H9 (cell line): ENCODE measurements at regions not wholly inside any gene's neighbourhood (a gene's known extent, or its start where the extent isn't known, plus 50 kb on each side); places are given as distances from the start of the nearest gene placed in this dataset.

Source experiments
- DNase-seq: peaks from one replicate; pipeline ENCODE4 v3.0.0-alpha.2; 2017
- H2AFZ ChIP-seq: one replicate; pipeline ENCODE4 v1.6.1; 2013; ENCODE audit warnings: mild to moderate bottlenecking, low read length, control low read depth, moderate library complexity
- H2AK5ac ChIP-seq: 2 replicates; pipeline ENCODE4 v1.6.1; 2013; ENCODE audit warnings: low read length, control low read depth, mixed read lengths; ENCODE audit not compliant: insufficient read length
- H2BK120ac ChIP-seq: one replicate; pipeline ENCODE4 v1.6.1; 2013; ENCODE audit warnings: low read depth, mild to moderate bottlenecking, low read length, control low read depth, inconsistent platforms; ENCODE audit not compliant: poor library complexity, severe bottlenecking
- H2BK12ac ChIP-seq: 2 replicates; pipeline ENCODE4 v1.6.1; 2013; ENCODE audit warnings: low read length, control low read depth, mixed read lengths, low read depth; ENCODE audit not compliant: insufficient read length
- H2BK15ac ChIP-seq: 2 replicates; pipeline ENCODE4 v1.6.1; 2013; ENCODE audit warnings: low read depth, low read length, control low read depth
- H2BK20ac ChIP-seq: one replicate; pipeline ENCODE4 v1.6.1; 2013; ENCODE audit warnings: low read depth, mild to moderate bottlenecking, low read length, control low read depth, inconsistent platforms; ENCODE audit not compliant: poor library complexity, severe bottlenecking
- H2BK5ac ChIP-seq: 2 replicates; pipeline ENCODE4 v1.6.1; 2013; ENCODE audit warnings: low read length, control low read depth, mixed read lengths; ENCODE audit not compliant: insufficient read length
- H3K14ac ChIP-seq: 2 replicates; pipeline ENCODE4 v1.6.1; 2013; ENCODE audit warnings: low read length, control low read depth; ENCODE audit not compliant: insufficient read depth
- H3K18ac ChIP-seq: 2 replicates; pipeline ENCODE4 v1.6.1; 2013; ENCODE audit warnings: low read depth, mild to moderate bottlenecking, mixed read lengths, low read length, control low read depth; ENCODE audit not compliant: insufficient read length
- H3K23ac ChIP-seq: 2 replicates; pipeline ENCODE4 v1.6.1; 2013; ENCODE audit warnings: low read length, control low read depth, mixed read lengths, low read depth; ENCODE audit not compliant: insufficient read length
- H3K23me2 ChIP-seq: 2 replicates; pipeline ENCODE4 v1.6.1; 2013; ENCODE audit warnings: low read depth, mild to moderate bottlenecking, mixed read lengths, low read length, control low read depth; ENCODE audit not compliant: insufficient read length, poor library complexity, severe bottlenecking
- H3K27ac ChIP-seq: 2 replicates; pipeline ENCODE4 v1.5.1; 2013; ENCODE audit warnings: low read length, control low read depth, mixed read lengths, low read depth; ENCODE audit not compliant: insufficient read length
- H3K27me3 ChIP-seq: 2 replicates; pipeline ENCODE4 v1.6.1; 2013; ENCODE audit warnings: low read length, control low read depth, inconsistent platforms; ENCODE audit not compliant: insufficient read depth
- H3K4ac ChIP-seq: 2 replicates; pipeline ENCODE4 v1.6.1; 2013; ENCODE audit warnings: low read depth, mild to moderate bottlenecking, control low read depth, inconsistent platforms, low read length, moderate library complexity
- H3K4me1 ChIP-seq: 2 replicates; pipeline ENCODE4 v1.6.1; 2013; ENCODE audit warnings: low read length, control low read depth, inconsistent platforms; ENCODE audit not compliant: insufficient read depth
- H3K4me2 ChIP-seq: 2 replicates; pipeline ENCODE4 v1.6.1; 2013; ENCODE audit warnings: low read length, control low read depth, mixed read lengths; ENCODE audit not compliant: insufficient read length, insufficient read depth
- H3K56ac ChIP-seq: 2 replicates; pipeline ENCODE4 v1.6.1; 2013; ENCODE audit warnings: low read depth, mild to moderate bottlenecking, mixed read lengths, low read length, control low read depth; ENCODE audit not compliant: insufficient read length
- H3K79me1 ChIP-seq: 2 replicates; pipeline ENCODE4 v1.6.1; 2013; ENCODE audit warnings: low read depth, mild to moderate bottlenecking, moderate library complexity, low read length, control low read depth, inconsistent platforms; ENCODE audit not compliant: insufficient read depth, poor library complexity, severe bottlenecking
- H3K79me2 ChIP-seq: 2 replicates; pipeline ENCODE4 v1.6.1; 2013; ENCODE audit warnings: low read length, control low read depth, inconsistent platforms; ENCODE audit not compliant: insufficient read depth
- H3K9ac ChIP-seq: 2 replicates; pipeline ENCODE4 v1.6.1; 2013; ENCODE audit warnings: low read length, control low read depth, mixed read lengths; ENCODE audit not compliant: insufficient read length; ENCODE audit errors: extremely low read depth
- H3K9me3 ChIP-seq: one replicate; pipeline ENCODE4 v1.6.1; 2013; ENCODE audit warnings: low read depth, low read length, inconsistent platforms; ENCODE audit not compliant: control insufficient read depth
- H3T11ph ChIP-seq: one replicate; pipeline ENCODE4 v1.6.1; 2013; ENCODE audit warnings: mild to moderate bottlenecking, low read length, control low read depth, inconsistent platforms
- H4K20me1 ChIP-seq: one replicate; pipeline ENCODE4 v1.6.1; 2013; ENCODE audit not compliant: control insufficient read depth, insufficient read length, insufficient read depth
- H4K5ac ChIP-seq: 2 replicates; pipeline ENCODE4 v1.6.1; 2013; ENCODE audit warnings: low read depth, mild to moderate bottlenecking, mixed read lengths, low read length, control low read depth; ENCODE audit not compliant: insufficient read length
- H4K8ac ChIP-seq: replicated peaks from 2 replicates; pipeline ENCODE4 v1.6.1; 2013; ENCODE audit warnings: low read length, control low read depth, mixed read lengths, low read depth; ENCODE audit not compliant: insufficient read length
- H4K91ac ChIP-seq: 2 replicates; pipeline ENCODE4 v1.6.1; 2013; ENCODE audit warnings: low read depth, mild to moderate bottlenecking, moderate library complexity, mixed read lengths, low read length, control low read depth; ENCODE audit not compliant: insufficient read length
- H3K27ac Mint-ChIP-seq, 3 experiments: 2 replicates in 2 of 3; 3 replicates in 1 of 3; pipeline ENCODE4 v1.8.0; 2020 to 2021; ENCODE audit warnings: mixed read lengths in 3 of 3, mild to moderate bottlenecking in 1 of 3, moderate library complexity in 1 of 3
- H3K27me3 Mint-ChIP-seq: 2 replicates; pipeline ENCODE4 v1.8.0; 2021; ENCODE audit warnings: low read depth, mild to moderate bottlenecking, moderate library complexity, mixed read lengths
- H3K36me3 Mint-ChIP-seq, 3 experiments: 2 replicates in 2 of 3; 3 replicates in 1 of 3; pipeline ENCODE4 v1.8.0; 2020 to 2021; ENCODE audit warnings: low read depth in 3 of 3, mixed read lengths in 3 of 3; ENCODE audit not compliant: insufficient read depth in 1 of 3
- H3K4me1 Mint-ChIP-seq, 2 experiments: 2 replicates each; pipeline ENCODE4 v1.8.0; 2020; ENCODE audit warnings: mixed read lengths in 2 of 2
- H3K4me3 Mint-ChIP-seq, 2 experiments: 2 replicates in 1 of 2; 3 replicates in 1 of 2; pipeline ENCODE4 v1.8.0; 2020 to 2021; ENCODE audit warnings: mild to moderate bottlenecking in 2 of 2, mixed read lengths in 2 of 2, moderate library complexity in 1 of 2
- H3K9me3 Mint-ChIP-seq, 2 experiments: 2 replicates in 1 of 2; 3 replicates in 1 of 2; pipeline ENCODE4 v1.8.0; 2020; ENCODE audit warnings: mild to moderate bottlenecking in 2 of 2, mixed read lengths in 2 of 2, moderate library complexity in 1 of 2
- CTCF ChIP-seq: fragments of 200-600 bp; sonication (generic); conservative IDR thresholded peaks from 3 replicates; pipeline ENCODE4 v1.8.0; 2021; ENCODE audit warnings: antibody characterized with exemption, mild to moderate bottlenecking
- WGBS: extraction: QIAGEN DNeasy Blood & Tissue Kit; methylation state at CpG from one replicate; pipeline ENCODE4 v1.1.7; 2013; ENCODE audit warnings: missing lambda C conversion rate, low lambda C conversion rate, mixed read lengths; ENCODE audit not compliant: insufficient read length; ENCODE audit errors: extremely low coverage; 5-methylcytosine and 5-hydroxymethylcytosine counted together

DNA sequence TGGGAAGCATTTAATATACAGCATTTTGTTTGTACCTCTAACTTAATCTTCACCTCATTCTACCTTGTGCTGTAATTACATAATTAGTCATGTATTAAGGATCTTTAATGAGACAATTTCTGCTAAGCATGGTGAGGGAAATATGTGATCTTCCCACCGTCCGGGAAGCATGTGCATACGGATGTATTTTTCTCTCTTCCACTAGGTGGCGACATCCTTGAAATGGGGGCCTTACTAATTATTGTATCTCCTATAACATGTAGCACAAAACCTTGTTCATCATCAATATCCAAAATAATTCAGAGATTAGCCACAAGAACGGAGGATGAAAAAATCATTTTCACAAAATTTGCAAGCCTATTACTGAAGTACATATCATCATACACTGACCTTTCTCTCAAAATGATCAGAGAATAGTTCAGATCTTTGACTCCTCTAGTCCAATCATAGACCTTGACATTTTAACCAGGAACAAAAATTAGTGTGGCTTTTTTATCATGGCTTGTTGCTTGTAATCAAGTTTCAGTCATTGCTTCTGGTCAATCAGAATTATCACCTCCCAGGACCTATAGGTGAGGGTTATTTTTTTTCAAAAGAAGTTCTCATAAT is 148.9 kb upstream of the GBE1 start:
- H4K8ac ChIP-seq, result no peak overlapping the region
- H3K27ac ChIP-seq, result no peak overlapping the region
- no peak overlapping the region for H3K23ac ChIP-seq
- H3T11ph ChIP-seq, result no peak overlapping the region
- no peak overlapping the region for H2AFZ ChIP-seq
- Mint-ChIP-seq H3K27ac (no peak overlapping the region), H3K36me3 (peaks cover 3 to 14% (median 5%) of the 10 kb centered on the region in 3 experiments; a peak in 5 of 7 replicates), H3K9me3 (peaks cover 4 to 9% of the 10 kb centered on the region in 2 experiments; a peak in 4 of 5 replicates), H3K4me3 (no peak overlapping the region), H3K27me3 (no peaks in the 10 kb centered on the region), H3K4me1 (peaks cover 7 to 9% of the 10 kb centered on the region in 2 experiments; a peak in 3 of 4 replicates)
- H3K27me3 ChIP-seq, result no peaks in the 10 kb centered on the region
- H3K4me1 ChIP-seq, result 0 out of 2 replicates have a peak, but pooled peaks cover 2% of the 10 kb centered on the region
- H3K9ac ChIP-seq, result no peak overlapping the region
- H3K79me1 ChIP-seq, result no peaks in the 10 kb centered on the region
- H2BK15ac ChIP-seq, result no peak overlapping the region
- H4K20me1 ChIP-seq, result no peaks in the 10 kb centered on the region
- H3K79me2 ChIP-seq, result no peaks in the 10 kb centered on the region
- no peaks in the 10 kb centered on the region for H3K9me3 ChIP-seq
- H3K14ac ChIP-seq, result no peak overlapping the region
- H2AK5ac ChIP-seq, result no peak overlapping the region
- H2BK120ac ChIP-seq, result no peak overlapping the region
- no peak overlapping the region for H2BK5ac ChIP-seq
- H2BK20ac ChIP-seq, result no peak overlapping the region
- no peak overlapping the region for H3K56ac ChIP-seq
- no peak overlapping the region for H3K4me2 ChIP-seq
- H4K91ac ChIP-seq, result no peak overlapping the region
- H3K4ac ChIP-seq, result no peak overlapping the region
- no peak overlapping the region for H2BK12ac ChIP-seq
- H3K23me2 ChIP-seq, result no peaks in the 10 kb centered on the region
- no CpG with 5 or more reads among the region's 5 CpGs for WGBS
- no peak overlapping the region for H4K5ac ChIP-seq
- peak; percentile 87 for TF ChIP-seq CTCF
- no peak overlapping the region for H3K18ac ChIP-seq
- no peak for DNase-seq
